Kidney glomerular epithelial cell (primary cell): ENCODE measurements at regions not wholly inside any gene's neighbourhood (a gene's known extent, or its start where the extent isn't known, plus 50 kb on each side); places are given as distances from the start of the nearest gene placed in this dataset.

Experiments used
- DNase-seq: peaks from one replicate; lab custom pipeline; 2025; lab: John Stamatoyannopoulos, UW

DNA sequence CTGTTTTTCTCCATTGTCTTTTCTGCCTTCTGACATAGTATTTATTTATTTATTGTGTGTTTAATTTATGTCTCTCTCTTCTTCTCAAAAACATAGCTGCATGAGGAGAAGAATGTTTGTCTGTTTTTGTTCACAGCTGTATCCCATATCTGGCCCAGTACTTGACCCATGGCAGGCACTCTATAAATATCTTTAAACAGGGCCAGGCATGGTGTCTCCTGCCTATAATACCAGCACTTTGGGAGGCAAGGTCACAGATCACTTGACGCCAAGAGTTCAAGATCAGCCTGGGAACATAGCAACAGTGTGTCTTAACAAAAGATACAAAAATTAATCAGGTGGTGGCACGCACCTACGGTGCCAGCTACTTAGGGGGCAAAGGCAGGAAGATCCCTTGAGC lies 361.3 kb upstream of the KLHL29 start:
- no peak for DNase-seq

DNA sequence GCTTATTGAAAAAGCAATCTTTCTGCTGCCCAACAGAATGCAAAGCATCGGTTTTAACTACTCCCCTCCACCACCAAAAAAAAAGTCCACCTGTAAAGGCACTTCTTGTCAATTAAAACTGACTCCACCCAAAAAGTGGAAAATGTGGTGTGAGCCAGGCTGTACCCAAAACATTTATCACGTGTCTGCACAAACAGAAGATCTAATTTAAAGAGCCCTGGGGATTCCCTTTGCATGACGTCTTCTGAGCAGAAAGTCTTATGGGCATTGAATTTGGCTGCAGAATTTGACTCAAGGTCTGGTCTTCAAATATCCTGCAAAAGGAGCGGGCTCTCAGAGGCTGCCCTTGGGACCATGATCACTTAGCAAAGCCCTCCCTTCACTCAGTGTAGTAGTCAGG lies 358.3 kb upstream of the KLHL29 start:
- no peak for DNase-seq

DNA sequence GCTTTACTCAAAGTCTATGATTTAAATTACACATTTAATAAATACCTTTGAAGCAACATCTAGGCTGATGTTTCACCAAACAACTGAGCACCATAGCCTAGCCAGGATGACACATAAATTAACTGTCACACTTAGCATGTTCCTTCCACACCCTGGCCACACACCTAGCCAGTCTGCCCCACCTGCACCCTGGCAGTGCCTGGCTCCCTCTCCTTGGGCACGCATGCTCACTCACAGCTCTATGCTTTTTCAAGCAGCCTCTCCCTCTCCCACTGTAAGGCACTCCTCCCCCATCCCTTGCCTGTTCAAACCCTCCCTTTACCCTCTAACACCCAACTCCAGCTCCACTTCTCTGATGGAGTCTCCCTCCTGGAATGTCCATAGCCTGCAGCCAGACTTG lies 357.6 kb upstream of the KLHL29 start:
- no peak for DNase-seq

DNA sequence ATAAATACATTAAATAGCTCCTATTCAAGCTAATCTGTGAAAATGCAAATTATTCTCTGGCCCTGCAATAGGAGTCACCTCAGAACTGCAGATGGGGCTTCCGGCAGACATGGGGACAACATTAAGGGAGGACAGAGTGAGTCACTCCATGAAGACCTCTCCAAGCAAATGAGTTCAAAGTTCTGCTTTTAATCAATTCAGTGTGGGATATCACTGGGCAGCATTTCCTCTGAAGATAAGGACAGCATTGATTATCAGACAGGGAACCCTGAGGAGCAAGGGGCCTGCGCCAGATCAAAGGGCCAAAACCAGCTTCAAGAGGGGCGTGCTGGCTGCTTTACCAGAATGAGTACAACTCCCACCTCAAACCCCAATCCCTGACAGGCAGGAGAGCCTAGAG lies 356.9 kb upstream of the KLHL29 start:
- DNase-seq = no peak

DNA sequence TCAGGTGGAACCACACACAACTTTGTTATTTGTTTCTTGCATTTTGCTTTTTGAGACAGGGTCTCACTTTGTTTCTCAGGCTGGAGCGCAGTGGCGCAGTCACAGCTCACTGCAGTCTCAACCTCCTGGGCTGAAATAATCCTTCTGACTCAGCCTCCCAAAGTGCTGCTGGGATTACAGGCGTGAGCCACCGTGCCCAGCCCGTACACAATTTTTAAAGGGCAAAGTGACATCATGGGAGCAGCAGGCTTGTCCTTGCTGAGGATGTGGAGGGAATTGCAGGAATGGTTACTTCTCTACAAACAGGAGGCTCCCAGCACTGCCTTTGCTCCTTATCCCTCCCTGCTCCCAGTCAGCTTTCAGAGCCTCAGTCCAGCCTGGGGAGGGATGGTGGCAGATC lies 355.9 kb upstream of the KLHL29 start:
- no peak for DNase-seq

DNA sequence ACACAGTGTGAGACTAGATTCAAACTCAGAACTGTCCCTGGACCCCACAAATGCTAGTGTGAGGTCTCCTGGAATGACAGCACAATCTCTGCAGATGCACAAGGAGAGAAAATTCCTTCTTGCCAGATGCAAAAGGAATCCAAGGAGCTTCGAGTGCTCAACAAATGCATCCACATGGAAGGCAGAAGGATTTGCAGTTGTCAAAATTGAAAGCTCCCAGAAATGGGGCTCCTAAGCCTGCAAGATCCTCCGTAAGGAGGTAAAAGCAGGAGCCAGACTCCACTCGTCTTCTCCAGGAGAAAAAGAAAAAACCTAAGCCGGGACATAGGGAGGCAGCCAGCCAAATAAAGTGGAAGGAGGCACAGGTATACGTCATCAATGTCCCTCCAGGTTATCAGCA lies 355.0 kb upstream of the KLHL29 start:
- DNase-seq = no peak

DNA sequence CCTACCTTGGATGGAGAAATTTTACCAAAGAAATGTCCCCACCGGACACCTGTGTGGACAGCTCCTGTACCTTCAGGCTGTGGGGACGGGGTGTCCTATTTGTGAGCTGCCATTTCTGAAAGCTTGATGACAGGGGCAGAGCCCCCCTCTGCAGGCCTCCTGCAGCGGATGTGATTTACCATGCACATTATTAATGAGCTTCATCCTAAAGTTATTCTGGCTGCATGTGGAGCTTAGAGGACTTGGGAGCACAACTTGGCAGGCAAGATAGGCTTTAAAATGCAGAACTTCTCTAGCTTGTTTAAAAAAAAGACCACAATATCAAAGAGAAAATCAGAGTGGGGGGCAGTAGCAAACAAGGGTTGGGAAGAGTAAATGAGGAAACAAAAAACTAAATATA lies 350.0 kb upstream of the KLHL29 start:
- no peak for DNase-seq

DNA sequence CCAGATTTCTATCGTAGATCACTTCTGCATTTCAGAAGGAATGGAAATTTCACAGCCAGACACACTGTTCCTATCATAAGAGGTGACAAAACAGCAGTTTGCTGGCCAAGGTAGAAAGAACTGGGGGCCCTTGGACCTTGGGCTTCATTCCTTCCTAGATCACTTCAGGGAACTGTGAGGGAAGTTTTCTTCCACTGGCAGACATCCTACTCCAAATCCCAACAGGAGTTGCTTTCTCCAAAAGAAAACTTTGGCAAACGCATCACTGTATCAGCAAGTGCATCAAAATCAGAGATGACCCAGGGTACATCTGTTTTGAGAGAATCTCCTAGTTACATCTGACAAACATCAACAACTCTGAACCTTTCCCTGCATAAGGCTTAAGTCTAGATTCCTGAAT lies 348.4 kb upstream of the KLHL29 start:
- DNase-seq = no peak

DNA sequence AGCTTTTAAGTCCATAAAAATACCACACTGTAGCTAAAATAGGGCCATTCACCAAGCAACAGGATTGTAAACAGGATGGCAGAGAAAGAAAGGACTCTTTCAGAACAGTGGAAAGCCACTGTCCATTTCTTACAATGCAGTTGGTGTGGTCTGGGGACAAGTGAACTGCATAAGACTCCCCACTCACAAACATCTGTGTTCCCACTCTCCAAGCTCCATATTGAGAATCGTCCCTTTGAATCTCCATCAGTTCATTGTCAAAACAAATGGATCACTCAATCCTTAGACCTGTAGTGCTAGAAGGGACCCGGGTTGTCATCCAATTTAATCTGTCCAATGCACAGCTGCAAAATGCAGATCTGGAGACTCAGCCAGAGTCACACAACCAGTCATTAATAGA lies 347.4 kb upstream of the KLHL29 start:
- DNase-seq = no peak

DNA sequence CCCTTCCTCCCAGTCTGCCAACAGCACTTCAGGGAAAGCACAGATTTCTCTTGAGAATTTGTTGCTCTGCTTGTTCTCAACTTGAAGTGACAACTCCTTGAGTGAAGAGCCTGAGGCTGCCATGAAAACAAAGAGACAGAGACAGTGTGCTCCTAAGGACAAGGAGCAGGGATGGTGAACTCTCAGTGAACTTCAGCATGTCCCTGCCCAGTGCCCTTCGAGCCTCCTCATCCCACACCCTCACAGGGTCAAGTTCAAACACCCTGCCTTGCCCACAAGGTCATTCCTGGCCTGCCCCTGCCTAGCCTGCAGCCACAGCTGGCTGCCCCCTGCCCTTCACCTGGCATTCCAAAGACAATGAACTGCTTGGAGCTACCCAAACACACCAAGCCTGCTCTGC lies 343.5 kb upstream of the KLHL29 start:
- DNase-seq = no peak

DNA sequence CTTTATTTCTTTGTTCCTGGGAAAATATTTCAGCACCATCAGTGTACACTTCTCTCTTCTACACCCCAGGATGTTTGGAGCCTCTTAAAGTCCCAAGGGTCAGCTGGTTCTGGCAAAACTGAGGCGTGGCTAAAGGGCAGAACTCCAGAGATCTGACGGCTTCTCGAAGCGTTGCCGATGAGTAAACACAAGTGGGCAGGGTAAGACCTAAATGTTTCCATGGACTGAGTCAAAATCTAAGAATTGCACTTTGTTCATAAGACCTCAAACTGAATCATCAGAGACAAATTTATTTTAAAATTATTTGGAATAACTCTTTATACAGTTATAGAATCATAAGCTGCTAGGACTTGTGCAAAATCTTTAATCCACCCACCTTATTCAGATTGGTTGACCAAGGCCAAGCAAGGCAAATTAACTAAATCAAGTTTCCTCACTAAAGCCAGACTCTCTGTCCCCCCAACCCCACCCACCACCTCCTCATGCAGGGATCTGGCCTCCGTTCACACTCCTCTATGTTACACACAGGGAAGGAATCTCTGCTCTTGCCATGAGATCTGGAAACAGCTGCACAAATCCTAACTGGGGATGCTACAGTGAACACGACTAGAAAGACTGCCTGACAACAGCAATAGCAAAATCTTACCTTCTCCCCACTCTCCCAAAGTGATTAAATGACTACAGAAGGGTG lies 342.6 kb upstream of the KLHL29 start:
- DNase-seq = no peak

DNA sequence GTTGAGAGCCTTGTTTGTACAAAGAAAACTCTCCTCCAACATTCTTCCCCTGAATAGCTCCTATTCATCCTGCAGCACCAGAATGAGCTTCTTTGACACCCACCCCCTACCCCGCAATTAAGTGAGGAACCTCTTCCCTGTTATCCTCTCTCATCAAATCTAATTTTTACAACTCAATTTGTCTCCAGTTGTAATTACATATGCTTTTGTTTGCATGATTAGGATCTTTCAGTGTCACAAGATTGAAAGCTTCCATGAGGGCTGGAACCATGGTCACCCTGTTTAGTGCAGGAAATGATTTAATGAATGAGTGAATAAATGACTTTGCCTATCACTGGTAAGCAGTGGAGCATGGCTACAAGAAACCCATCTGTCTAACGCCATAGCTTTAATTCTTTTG lies 334.6 kb upstream of the KLHL29 start:
- no peak for DNase-seq

DNA sequence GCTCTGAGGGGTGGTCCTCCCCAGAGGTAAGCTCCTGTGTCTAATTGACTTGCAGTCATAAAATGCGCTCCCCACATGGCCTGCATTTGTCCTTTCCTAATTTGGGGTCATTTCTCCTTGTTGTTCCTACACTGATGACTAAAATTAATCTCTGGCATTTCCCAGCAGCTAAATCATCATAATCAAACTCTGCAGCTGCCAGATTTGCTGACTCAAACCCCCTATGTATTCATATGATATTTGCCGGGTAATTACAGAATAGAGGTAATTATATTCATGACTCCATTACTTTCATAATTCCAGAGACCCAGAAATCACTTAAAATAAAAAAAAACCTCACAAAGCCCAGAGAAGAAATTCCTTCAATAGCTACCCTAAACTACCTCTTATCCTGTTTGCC lies 331.4 kb upstream of the KLHL29 start:
- no peak for DNase-seq

DNA sequence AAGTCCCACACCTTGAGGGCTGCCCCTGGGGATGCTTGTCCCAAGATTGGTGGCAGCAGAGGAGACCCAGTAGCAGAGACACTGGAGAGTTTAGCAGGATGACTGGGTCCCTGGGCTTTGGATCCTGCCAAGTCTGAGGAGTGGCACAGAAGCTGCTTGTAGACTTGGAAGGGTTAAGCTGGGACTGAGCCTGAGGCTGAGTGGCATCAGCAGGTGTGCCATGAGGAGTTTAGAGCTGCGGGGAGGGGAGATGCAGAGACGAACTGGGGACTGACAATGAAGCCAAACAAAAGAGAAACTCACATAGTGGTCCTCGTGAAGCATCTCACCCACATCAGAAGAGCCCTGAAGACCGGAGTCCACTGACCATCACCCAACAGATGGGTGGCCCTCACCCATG lies 329.7 kb upstream of the KLHL29 start:
- no peak for DNase-seq

DNA sequence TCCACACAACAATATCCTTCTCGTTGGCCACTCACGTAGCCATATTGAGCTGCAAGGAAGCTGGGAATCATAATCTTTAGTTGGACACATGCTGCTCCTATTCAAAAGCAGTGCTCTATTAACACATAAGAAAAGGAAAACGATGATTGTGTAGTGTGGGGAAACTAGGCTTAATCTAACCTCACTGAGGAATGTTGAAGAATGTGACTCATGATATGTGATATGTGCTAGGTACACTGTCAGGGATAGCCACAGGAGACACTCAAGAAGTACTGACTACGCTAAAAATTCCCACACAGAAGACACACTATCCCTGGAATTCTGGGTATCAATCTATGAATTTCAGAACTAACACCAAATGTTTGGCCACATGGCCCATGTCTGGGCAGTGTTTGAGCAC lies 328.1 kb upstream of the KLHL29 start:
- DNase-seq = peak; percentile 1

DNA sequence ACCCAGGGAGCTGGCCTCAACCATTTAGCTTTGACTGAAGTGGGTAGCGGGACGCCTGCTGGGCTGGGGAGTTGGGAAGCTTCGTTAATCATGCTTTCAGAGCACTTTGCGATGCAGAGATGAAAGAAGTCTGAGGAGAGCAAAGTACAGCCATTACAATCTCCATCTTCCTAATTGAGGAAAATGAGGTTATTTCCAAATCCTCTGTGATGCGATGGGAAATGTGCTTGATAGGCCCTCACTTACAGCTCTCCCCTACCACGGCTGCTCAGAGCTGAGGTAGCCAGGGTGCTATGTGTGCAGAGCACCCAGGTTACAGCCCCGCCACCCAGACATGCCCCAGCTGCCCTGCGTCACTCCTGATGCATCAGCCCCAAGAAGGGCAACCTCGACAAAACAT lies 326.5 kb upstream of the KLHL29 start:
- no peak for DNase-seq

DNA sequence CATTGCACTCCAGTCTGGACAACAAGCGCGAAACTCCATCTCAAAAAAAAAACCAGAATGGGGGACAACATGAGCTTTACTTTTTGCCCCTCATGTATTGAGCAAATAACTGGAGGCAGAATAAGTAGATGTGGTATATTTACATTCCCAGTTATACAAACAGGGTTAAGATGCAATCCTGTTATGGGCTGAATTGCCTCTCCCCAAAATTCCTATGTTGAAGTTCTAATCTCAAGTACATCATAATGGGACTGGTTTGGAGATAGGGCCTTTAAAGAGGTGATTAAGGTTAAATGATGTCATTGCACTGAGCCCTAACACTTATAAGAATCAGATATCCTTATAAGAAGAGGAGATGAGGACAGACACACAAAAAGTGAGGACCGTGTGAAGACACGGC lies 319.8 kb upstream of the KLHL29 start:
- no peak for DNase-seq

DNA sequence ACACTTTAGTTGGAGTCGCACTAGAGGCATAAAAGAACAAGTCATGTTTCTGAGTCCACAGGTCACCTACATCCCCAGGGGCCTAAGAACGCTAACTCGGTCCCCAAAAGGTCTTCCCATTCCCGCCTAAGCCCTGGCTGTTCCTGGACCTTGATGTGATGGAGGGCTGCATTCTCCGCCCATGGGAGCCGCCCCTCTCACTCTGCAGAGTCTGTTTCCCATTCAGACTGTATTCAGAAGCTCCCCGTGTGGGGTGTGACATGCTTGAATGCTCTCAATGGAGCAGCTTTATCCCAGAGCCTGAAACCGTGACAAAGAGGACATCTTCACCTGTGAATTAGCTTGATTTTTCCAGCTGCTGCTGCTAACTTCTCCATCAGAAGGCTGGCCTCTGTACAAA lies 319.0 kb upstream of the KLHL29 start:
- DNase-seq = no peak

DNA sequence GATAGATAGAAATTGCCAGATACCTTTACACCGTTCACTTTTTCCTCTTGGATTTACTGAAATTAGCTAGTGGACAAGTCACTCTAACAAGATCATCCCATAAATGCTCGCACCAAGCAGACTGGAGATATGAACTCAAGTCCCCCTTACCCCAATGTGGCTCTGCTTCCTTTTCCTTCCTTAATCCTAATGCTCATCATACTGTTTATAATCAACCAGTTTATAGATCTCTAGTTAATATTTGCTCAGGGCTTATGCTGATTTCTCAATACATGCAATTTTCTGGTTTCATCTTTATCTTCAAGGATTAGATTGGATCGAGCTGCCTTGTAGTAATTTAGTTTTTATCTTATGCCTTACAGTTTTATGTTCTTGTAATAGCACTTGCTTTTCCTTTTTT lies 318.3 kb upstream of the KLHL29 start:
- no peak for DNase-seq

DNA sequence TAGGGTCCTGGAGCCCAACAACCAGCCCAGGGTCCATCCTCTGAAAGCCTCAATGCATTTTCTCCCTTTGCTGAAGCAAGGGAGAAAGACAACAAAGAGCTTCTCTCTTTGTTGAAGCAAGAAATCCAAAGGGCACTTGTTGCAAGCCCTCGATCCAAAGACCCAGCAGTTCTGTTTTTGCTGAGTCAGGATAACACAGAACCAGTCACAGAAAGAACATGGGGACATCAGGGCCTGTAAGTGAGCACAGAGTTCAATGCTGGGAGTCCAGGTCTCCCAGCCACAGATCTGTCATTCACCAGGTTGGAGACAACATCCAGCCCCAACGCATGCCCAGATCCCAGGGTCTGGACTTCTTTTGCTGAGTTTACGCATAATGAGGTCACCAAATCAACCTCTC lies 315.8 kb upstream of the KLHL29 start:
- DNase-seq = no peak

DNA sequence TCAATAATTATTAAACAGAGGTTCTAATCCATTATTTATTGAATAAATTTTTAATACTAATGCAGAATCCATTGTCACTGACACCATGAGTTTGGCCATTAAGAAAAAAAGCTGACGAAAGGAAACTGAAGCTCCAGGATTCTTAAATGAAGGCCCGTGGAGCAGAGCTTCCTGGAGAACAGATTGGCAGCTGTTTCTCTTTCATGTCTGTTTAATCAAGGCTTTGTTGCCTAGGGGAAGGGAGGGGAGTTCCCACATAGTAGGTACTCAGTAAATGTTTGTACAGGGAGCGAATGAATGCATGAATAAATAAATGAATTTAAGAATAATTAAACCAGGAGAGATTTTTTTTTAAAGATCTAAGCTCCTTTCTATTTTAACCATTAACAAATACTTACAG lies 315.1 kb upstream of the KLHL29 start:
- DNase-seq = no peak

DNA sequence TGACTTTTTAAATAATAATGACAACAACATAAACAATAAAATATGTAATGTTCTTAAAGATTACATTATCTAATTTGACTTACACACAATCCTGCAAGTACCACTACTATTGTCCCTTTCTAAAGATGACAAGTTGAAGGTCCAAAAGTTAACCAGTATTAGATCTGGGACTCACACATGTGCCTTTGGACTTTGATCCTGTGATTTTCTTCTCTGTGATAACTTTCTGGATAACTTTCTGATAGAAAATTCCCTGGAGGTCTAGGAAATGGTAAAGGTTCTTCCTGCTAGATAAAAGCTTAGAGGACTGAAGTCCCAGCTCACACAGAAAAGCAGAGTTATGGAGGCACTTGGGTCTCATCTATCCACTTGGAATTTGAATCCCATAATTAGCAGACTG lies 311.9 kb upstream of the KLHL29 start:
- DNase-seq = no peak

DNA sequence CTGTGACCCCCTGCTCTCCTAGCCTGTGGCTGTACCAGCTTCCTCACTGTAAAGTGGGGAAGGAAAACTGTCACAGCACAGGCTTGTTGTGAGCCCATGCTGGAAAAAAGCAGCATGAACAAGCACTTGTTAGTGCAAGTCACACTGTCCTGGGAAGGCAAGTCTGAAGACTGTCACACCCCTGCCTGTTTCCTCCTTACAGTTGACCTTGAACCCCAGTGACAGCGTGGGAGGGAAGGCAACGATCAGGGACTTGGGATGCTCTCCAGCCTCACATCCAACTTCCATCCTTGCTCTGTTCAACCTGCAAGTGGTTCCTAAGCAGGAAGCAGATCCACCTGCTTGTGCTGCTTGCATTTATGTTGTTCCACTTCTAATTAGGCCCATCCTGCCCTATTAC lies 311.3 kb upstream of the KLHL29 start:
- no peak for DNase-seq

DNA sequence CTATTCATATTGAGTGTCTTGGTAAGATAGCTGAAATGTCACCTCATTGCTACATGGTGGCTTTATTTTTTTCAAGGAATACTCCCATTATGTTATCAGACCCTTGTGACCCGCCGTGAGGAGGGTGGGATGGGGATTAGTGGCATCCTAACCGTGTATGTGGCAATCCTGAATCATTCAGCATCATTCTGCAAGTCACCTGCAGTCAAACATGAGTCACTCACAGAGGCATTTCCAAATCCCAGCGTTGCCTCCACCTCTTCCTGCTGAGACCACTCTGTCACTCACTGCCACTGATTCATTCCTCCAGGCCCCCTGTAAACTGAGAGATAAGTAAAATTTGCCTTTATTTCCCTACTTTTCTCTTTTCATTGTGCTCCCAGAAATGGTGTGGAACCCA lies 307.4 kb upstream of the KLHL29 start:
- no peak for DNase-seq
